Stimulated activated CD4-positive, alpha-beta T cell treated with anti-CD3 and anti-CD28 coated beads, Interleukin-4, amount 100 ng/mL, for 1 hour (primary cell): ENCODE measurements at regions not wholly inside any gene's neighbourhood (a gene's known extent, or its start where the extent isn't known, plus 50 kb on each side); places are given as distances from the start of the nearest gene placed in this dataset.
"Not testable (repeated sequence)": the region's sequence is repeated elsewhere in the genome, so short reads cannot be mapped to it uniquely, and the experiment has no call there.

Experiments
- DNase-seq: peaks from one replicate; pipeline ENCODE4 v3.0.0-alpha.2; 2020

- no peak for DNase-seq
Observed at GRCh38 chr5:112574536-112574935, 155.5 kb upstream of the EPB41L4A start.

- DNase-seq: no peak
Observed at GRCh38 chr5:112576298-112576925, 157.3 kb upstream of the EPB41L4A start.

DNA sequence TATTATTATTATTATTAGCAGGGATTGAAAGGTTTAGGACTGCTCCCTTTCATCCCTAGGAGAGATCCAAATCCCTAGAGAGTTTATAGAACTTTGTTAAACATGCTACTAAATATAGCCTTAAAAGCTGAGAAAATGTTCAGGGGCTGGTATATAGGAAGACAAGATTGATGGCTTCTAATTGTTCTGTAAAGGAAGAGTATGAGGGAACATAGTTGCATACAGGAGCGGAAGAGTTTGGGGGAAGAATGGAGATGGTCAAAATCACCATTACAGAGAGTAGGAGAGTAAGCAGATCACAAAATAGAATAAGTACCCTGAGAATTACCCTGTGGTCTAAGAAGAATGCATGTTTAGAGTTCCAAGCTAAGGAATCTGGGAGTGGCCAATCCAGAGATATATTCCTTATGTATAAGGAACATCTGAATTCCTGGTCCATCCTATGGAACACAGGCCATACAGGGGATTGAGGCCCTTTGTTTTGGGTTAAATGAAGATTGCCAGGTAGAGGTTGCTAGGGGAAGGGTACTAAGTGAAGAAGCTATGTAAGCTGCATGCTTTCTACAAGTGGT, 158.0 kb upstream of the APC start:
- DNase-seq: no peak

GRCh38 chr5:112581811-112582320, 155.8 kb upstream of the APC start:
- DNase-seq: no peak

DNA sequence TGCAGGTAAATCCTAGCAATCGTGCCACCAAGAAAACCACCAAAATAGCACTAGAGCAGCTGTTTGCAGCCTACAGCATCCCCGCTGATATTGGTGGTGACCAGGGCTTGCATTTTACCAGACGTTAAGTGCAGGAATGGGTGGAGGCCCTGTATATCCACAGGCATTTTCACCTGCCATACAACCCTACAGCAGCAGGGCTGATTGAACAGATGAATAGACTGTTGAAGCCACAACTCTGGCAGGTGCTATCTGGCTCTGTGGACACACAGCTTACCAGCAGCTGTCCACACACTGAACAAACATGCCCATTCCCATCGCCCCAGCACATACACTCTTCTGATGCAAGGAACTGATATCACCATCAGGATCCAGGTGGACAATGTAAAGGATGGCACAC, 154.5 kb upstream of the APC start:
- DNase-seq: no peak

GRCh38 chr5:112584781-112585180, 152.9 kb upstream of the APC start:
- DNase-seq: no peak

DNA sequence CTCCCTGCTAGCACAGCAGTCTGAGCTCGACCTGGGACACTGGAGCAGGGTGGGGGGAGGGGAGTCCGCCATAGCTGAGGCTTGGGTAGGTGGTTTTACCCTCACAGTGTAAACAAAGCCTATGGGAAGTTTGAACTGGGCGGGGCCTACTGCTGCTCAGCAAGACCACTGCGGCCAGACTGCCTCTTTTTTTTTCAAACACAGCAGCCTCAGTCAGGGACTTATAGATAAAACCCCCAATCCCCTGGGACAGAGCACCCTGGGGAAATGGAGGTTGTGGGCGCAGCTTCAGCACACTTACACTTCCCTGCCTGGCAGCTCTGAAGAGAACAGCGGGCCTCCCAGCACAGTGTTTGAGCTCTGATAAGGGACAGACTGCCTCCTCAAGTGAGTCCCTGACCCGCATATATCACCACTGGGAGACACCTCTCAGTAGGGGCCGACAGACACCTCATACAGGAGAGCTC, 151.1 kb upstream of the APC start:
- no peak for DNase-seq

DNA sequence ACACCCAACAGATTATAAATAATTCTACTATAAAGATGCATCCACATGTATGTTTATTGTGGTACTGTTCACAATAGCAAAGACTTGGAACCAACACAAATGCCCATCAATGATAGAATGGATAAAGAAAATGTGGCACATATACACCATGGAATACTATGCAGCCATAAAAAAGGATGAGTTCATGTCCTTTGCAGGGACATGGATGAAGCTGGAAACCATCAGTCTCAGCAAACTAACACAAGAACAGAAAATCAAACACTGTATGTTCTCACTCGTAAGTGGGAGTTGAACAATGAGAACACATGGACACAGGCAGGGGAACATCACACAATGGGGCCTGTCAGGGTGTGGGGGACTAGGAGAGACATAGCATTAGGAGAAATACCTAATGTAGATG, 146.8 kb upstream of the APC start:
- DNase-seq: not testable (repeated sequence)

DNA sequence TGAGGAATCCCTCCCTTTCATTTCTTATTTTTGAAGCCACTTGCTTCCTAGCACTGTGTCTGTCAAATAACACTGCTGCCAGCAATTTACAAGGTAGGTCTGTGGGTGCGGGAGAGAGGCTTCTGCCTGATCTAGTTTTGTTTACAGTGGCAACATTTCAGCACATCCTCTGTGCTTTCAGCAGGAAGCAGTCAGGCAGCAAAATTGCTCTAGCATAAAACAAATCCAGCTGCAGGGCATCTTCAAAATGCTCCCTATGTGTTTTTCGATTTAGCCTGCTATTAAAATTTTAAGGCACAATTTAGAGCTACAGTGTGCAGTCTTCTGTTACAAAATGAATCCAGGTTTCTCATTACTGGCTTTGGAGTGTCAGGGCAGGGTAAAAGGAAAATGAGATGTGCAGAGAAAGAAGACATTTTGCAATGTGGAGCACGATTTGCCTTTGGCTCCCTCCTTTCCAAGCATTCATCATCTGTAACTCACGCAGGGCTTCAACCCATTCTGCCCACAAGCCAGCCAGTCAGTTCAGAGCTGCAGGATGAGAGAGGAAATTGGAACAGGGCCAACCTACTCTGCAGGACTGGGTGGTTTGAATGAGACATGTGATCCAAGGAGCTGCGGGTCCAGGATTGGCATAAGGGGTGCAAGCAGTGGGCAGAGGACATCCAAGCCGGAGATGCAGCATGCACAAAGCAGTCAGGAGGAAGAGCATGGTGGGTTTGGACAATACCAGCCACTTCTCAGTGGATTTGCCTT, 143.4 kb upstream of the APC start:
- no peak for DNase-seq

- DNase-seq: no peak
Observed at GRCh38 chr5:112594941-112595340, 142.7 kb upstream of the APC start.

DNA sequence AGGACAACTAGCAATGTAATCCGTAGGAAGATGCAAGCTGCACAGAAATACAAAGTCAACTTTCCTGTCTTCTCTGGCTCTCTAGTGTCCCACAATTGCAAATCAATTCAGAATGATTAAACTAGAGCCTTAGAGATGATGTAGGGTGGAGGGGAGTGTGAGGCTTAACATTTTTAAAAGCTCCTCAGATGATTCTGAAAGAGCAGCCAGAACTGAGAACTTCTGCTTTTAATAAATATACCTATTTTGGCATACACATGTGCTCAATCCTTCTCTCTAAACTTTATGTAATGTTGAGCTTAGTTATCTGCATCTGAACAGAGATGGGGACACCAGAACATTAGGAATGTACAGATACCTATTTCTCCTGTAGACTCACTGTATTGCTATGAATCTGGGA, 139.9 kb upstream of the APC start:
- no peak for DNase-seq

DNA sequence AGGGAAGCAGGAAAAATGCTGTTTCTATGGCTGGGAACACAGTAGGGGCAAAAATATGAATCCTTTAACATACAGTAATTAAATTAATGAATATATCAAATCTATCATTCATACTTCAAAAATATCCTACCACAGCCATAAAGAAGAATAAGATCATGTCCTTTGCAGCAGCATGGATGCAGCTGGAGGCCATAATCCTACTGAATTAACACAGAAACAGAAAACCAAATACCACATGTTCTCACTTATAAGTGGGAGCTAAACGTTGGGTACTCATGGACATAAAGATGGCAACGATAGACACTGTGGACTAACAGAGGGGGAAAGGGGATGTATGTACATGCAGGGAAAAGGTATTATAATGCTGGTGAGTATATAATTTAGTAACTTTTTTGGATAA, 137.2 kb upstream of the APC start:
- DNase-seq: not testable (repeated sequence)

GRCh38 chr5:112604732-112605630, 132.7 kb upstream of the APC start:
- DNase-seq: no peak

DNA sequence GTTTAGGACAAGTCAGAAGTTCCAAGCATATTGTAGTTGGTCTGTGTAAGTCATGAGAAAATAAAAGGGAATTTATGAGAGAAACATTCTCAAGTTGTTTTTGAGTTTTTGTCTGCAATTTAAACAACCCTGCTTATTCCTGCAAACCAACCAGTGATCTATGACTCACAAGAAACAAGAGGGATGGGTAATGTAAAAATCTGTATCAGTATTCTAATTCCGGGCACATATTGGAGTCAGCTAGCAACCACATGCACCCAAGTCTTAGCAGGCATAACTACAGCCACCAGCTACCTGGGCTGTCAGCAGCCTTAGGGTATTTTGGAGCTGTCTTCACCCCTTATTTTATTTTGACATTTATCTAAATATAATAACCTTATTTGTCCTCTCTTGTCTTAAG, 128.7 kb upstream of the APC start:
- no peak for DNase-seq

DNA sequence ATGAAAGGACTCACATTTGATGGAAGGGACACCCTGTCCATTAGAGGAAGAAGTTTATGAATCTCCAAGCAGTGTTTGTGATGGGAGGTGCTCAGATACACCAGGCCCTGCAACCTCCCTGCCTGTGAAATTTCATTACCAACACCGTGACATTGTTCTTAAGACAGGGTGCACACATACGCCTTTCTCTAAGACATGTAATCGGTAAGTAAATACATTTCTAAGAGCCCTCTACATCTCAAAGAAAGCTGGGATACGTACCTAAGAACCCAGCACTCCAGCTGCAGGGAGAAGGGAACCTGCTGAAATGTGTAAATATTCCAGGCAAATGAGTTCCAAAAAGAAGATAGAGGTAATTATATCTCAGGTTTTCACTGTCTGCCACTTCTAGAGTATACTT, 125.0 kb upstream of the APC start:
- no peak for DNase-seq

GRCh38 chr5:112614285-112614684, 123.4 kb upstream of the APC start:
- no peak for DNase-seq

DNA sequence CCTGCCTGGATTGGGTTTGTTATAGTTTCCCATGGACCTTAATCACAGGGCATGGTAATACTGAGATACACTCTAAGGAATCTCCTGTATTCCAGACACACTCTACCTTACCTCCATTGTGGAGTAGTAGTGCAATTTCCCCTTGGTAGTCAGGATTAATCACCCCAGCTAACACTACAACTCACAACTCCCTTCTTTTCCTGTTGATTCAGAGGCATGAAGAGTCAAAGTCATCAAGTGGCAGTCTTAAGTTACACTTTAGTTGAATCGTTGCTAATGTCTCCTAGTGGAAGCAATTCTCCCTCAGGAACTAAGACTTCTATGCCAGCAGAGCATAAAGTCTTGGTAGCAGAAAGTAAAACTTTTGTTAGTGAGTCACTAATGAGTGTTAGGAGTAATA, 122.7 kb upstream of the APC start:
- no peak for DNase-seq

DNA sequence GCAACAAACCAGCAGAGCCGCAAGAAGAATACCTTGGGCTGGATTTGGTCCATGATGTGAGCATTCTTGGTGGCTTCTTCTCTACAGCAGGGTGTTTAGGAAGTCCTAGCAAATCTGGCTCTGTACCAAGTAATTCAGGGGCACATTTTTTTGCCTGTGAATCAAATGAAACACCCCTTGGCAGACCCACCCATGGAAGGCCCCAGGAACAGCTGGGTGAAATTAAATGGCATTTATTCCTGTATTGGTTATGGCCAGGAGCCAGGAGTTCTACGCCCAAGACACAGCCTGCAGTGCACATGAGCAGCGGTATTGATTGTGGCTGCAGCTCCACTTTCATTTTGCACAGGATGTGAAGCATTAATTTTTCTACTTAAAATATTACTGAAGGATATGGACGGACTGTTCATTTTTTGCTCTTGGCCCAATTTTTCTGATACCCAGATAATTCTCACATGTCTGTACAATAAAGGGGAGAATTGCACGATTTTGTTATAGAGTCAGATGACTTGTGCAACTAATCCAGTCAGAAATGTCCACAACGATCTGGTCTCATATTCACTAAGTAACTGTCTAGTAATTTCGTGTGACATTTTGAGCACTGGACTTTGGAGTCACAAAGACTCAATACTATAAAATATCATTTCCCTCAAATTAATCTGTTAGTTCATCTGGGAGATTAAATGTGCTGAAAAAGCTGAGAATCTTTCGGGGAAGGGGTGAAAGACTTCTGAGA, 120.7 kb upstream of the APC start:
- DNase-seq: no peak

DNA sequence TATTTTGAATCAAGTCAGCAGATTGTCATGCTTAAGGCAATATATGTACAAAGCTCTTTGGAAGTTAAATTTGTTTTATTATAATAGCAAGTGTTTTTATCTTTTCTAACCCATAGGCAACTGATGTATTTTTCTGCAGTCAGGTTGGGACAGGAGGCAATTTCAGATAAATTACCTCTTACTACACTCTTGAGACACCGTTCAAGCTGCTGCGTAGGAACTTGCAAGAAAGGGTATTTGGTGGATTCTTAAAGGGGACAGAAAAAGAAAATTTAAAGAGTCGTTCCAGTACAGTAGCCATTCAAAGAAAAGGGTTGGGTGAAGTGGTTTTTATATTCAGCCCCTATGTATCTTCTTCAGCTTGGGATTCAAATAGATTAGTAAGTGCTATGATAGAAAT, 112.4 kb upstream of the APC start:
- no peak for DNase-seq

DNA sequence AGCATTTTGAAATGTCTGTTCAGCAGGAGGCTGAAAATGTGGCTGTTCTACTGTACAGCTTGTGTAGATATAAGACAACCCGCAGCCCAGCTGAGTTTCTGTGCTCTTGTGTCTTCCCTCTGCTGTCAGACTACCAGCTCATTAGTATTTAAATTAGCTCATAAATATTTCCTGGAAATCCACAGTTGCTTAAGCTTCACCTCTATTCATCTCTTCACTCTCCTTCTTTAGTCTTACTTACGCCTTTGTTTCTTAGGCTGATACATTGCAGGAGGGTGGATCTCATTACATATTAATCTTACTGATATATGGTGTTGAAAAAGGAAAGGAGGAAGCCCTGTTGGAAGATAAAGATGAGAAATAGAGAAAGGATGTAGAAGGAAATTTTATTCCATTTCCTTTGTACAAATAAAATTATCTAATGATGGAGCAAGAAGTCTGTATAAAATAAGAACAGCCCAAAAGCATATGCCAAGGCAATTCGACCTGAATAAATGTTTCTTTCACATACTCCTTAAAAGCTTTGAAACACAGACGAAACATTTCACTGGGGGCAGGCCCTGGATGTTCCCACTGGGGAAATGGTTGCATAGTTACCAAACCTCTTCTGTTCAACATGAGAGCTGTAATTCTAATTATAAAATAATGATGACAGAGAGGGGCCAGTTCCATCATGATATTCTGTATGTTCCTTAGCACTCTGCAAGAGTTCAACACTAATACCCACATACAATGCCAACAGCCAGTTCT, 111.8 kb upstream of the APC start:
- DNase-seq: no peak

DNA sequence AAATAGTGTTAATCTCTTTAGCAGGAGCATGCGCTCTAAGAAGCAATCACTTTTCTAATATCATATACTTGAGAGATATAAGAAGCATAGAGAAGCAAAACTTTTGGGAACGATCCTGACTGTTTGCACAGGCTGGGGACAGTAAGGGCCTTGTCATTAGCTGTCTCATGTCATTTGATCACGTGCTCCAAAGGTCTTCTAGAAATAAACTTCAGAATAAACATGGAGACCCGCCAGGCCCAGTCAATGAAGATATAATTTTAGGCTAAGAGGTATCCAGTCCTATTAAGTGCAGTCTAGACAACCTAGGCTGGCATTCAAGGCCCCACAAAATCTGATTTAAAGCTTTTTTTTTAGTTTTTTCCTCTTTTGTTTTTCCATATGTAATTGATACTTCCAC, 111.0 kb upstream of the APC start:
- DNase-seq: no peak
